ENCODE measurements at regions not wholly inside any gene's neighbourhood (a gene's known extent, or its start where the extent isn't known, plus 50 kb on each side); places are given as distances from the start of the nearest gene placed in this dataset.
"Not testable (repeated sequence)": the region's sequence is repeated elsewhere in the genome, so short reads cannot be mapped to it uniquely, and the experiment has no call there.

- not testable (repeated sequence) for DNase-seq (ENCODE audit: low read depth)
These were observed 51.9 kb upstream of the MFGE8 start for GRCh38 chr15:88965097-88965496.

- DNase-seq (ENCODE audit: low read depth) = no peak
These were observed 57.1 kb upstream of the MFGE8 start for GRCh38 chr15:88970232-88970631.

DNA sequence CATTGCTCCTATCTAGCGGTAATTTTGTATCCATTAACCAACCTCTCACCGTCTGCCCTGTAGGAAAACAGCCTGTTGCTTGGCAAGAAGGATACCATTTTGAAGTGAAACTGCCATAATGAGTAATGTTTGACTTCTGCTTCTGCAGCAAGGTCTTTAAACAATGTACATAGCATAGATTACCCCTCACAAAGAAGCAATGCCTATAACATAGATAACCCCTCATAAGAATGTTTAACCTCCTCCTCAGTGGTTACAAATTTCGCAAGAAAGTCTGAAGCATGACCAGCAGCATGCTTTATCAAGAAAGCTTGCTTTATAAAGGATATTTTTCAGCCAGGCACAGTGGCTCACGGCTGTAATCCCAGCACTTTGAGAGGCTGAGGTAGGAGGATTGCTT is 61.2 kb upstream of the MFGE8 start:
- no peak for DNase-seq (ENCODE audit: low read depth)

DNA sequence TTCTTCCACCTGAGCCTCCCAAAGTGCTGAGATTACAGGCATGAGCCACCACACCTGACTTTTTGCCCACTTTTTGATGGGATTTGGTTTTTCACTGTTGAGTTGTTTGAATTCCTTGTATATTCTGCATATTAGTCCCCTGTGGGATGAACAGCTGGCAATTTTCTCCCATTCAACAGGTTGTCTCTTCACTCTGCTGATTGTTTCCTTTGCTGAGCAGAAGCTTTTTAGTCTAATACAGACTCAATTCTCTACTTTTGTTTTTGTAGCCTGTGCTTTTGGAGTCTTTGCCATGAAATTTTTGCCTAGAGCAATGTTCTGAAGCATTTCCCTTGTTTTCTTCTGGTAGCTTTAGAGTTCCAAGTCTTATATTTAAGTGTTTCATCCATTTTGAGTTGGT is 62.7 kb upstream of the MFGE8 start:
- no peak for DNase-seq (ENCODE audit: low read depth)

DNA sequence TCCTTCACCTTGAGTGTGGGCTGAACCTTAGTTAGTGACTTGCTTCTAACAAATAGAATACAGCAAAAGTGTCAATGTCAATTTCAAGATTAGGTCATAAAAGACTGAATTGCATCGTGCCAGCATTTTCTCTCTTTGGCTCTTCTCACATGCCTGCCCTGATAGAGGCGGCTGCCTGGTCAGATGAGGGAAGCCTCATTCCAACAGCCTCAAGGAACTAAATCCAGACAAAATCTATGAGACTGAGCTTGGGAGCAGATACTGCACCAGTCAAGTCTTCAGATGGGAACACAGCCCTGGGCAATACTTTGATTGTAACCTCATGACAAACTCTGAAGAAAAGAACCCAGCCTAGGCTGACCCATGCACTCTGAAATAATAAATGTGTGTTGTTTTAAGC is 63.5 kb upstream of the MFGE8 start:
- no peak for DNase-seq (ENCODE audit: low read depth)

DNA sequence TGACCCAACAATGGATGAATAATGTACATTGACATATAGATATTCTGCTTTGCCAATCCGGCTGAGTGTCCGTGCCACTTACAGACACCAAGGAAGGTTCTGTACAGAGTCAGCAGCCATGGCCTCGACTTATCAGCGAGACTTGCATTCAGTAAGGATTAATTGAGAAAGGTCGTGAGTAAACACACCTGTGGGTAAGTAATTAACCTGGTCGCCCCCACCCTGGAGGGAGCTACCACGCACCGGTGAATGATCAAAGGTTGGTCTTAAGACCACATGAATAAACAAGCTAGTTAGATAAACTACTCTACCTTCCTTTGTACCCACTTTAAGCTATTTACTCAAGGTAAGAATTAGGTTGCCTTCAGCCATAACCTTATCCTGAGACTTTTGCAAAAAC is 66.5 kb upstream of the MFGE8 start:
- no peak for DNase-seq (ENCODE audit: low read depth)

DNA sequence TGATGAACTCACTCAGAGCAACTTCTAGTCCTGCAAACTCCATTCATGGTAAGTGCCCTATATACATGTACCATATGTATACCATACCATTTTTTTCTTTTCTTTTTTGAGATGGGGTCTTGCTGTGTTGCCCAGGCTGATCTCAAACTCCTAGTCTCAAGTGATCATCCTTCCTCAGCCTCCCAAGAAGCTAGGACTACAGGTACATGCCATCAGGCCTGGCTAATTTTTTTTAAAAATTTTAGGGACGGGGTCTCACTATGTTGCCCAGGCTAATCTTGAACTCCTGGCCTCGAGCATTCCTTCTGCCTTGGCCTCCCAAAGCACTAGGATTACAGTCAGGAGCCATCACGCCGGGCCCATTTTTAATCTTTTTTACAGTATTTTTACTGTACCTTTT is 67.3 kb upstream of the MFGE8 start:
- DNase-seq (ENCODE audit: low read depth) = no peak

DNA sequence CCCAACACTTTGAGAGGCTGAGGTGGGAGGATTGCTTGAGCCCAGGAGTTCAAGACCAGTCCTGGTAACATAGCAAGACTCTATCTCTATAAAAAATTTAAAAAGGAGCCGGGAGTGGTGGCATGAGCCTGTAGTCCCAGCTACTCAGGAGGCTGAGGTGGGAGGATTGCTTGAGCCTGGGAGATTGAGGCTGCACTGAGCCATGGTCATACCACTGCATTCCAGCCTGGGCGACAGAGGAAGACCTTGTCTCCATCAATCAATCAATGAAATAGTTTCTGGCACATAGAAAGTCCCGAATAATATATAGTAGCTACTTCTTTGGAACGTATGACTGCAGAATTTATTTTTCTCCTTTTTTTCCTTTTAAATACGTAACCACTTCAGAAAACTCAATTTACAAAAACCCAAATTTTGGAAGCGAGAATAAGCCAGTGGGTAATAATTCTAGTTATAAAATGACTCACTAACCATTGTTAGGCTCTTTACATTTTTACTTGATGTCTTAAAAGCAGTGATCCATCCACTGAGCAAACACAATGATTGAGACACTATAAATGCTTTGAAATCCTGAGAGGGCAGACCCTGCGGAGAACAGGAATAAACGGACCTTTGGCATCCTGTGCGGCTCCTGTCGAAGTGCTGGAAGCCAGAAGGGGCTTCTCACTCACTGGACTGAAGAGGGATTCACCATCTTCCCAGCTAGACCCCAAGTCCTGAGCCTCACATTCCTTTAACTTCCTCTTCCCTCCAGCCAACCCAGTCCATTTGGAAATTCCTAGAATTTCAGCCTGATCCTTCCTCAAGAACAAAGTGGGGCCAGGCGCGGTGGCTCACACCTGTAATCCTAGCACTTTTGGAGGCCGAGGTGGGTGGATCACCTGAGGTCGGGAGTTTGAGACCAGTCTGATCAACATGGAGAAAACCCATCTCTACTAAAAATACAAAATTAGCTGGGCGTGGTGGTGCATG is 68.4 kb upstream of the MFGE8 start:
- no peak for DNase-seq (ENCODE audit: low read depth)

- DNase-seq (ENCODE audit: low read depth) = no peak
These were observed 69.2 kb upstream of the MFGE8 start for GRCh38 chr15:88982304-88982945.

DNA sequence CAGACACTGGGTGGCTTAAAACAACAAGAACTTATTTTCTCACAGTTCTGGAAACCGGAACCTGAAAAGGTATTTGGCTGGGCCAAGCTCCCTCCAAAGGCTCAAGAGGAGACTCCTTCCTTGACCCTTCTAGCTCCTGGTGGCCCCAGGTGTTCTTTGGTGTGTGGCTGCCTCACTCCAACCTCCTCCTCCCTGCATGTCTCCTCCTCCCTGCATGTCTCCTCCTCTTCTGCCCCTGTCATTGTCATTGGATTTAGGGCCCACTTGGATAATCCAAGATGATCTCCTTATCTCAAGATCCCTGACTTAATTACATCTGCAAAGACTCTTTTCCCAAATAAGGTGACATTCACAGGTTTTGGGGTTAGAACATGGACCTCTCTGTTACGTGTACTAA is 69.8 kb upstream of the MFGE8 start:
- no peak for DNase-seq (ENCODE audit: low read depth)

DNA sequence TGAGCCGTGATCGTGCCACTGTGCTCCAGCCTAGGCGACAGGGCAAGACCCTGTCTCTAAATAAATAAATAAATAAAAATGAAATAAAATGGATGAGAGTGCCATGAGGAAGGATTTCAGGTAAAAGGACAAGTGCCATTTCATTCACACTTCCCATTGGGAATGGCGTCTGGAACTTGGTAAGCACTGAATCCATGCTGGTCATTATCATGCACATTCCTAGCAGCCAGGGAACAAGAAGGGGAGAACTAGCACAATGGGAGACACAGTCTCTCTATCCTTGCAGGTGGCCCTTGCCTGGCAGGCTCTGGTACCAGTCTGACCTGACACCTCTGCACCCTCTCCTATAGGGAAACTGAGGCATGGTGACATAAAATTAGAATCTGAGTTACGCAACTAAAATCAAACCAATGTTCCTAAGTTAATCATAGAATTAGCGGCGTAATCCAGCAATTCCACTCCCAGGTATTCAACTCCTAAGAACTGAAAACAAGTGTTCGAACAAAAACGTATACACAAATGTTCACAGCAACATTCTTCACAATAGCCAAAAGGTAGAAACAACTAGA is 70.8 kb upstream of the MFGE8 start:
- DNase-seq (ENCODE audit: low read depth) = no peak

GRCh38 chr15:88985547-88986393 is 72.6 kb upstream of the MFGE8 start:
- no peak for DNase-seq (ENCODE audit: low read depth)

GRCh38 chr15:88986949-88987590 is 73.9 kb upstream of the MFGE8 start:
- no peak for DNase-seq (ENCODE audit: low read depth)

DNA sequence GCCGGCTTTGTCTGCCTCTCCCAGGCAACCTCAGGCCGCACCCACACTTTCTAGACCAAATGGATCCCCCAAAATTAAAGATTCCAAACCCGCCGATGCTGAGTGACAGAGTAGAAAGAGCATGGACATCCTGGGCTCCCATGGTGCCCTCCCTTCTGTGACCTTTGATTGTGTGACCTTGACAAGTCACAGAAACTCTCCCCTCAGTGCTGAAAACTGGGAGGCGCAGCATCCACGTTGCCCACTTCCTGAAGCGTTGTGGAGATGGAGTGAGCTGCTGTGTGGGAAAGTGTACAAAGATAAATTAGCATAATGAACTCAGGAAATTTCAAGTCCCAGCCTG is 74.4 kb upstream of the MFGE8 start:
- DNase-seq (ENCODE audit: low read depth) = no peak

DNA sequence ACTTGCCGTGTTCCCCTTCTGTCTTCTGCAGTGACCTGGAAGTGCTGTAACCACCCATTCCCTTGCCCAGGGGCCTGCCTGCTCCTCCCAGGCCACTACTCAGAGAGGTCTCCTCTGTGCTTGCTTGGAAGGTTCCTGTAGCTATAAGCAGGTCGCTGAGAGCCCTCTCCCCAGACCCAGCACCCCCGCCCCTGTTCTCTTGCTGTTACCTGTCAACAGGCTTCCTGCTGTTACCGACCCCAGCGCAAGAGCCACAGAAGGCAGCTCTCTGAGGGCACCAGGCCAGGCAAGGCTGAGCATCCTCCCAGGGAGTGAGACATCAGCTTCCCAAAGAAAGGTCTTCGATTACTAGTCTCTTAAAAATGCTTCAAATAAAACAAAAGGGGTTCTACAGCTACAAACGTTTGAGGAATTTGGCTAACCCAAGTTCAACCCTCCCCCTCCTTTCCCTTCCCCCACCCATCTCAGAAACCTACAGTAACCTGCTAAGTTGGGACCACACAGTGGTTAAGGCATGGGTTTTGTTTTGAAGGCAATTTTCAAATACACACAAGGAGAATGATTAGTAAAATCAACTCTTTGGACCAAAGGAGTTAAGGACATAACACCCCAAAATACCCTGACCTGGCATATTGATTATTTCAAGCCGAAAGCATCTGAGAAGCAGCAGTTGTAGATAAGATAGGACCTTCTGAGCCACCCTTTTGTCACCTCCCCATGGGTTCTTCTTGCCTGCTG is 74.9 kb upstream of the MFGE8 start:
- DNase-seq (ENCODE audit: low read depth) = no peak

- DNase-seq (ENCODE audit: low read depth) = no peak
These were observed 76.4 kb upstream of the MFGE8 start for GRCh38 chr15:88989578-88989977.

DNA sequence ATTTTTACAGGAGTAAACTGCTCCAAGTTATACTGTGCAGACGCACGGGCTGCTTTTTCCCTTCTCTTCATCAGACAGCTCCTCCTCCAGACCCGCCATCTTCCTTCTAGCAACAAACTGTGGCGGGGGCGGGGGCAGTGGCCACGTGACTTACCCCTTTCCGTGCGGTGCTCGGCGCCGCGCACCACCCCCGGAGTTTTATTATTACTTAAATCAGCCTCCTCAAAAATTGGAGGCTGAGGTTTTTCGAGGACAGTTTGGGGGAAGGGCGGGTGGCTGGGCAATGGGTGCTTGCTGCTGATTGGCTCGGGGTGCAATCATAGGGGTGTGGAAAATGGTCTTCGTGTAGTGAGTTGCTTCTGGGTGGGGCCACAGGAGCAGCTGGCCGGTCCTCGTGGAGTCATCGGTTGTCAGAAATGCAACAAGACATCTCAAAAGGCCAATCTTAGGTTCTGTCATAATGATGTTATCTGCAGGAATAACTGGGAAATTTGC is 77.1 kb upstream of the MFGE8 start:
- DNase-seq (ENCODE audit: low read depth) = no peak

- DNase-seq (ENCODE audit: low read depth) = no peak
These were observed 79.0 kb upstream of the MFGE8 start for GRCh38 chr15:88992216-88992615.

DNA sequence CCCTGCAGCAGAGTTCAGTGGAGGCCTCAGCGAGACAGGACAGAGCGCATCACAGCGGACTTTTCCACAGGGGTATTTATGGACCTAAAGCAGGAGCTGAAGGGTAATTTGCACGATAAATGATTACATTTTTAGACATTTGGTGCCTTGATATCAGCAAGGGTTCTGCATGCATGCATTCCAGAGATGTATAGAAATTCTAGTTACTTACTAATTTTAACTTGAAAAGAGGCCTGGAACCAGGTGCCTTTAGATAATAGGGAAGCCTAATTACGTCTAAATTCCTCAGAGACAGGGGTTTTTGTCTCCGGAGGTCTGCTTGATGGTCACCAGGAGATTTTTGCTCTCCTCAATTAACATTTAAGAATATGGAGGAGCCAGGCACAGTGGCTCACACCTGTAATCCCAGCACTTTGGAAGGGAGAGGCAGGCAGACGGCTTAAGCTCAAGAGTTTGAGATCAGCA is 79.8 kb upstream of the MFGE8 start:
- no peak for DNase-seq (ENCODE audit: low read depth)

DNA sequence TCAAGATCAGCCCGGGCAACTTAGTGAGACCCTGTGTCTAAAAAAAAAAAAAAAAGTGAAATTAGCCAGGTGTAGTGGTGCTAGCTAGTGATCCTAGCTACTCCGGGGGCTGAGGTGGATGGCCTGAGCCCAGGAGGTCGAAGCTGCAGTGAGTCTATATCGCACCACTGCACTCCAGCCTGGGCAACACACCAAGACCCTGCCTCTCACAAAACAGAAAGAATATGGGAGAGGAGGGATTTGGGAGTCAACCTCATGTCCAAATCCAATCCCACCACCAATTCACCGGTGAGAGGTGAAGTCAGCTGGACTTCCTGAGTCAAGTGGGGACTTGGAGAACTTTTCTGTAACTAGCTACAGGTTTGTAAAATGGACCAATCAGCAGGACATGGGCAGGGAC is 80.5 kb upstream of the MFGE8 start:
- DNase-seq (ENCODE audit: low read depth) = no peak

DNA sequence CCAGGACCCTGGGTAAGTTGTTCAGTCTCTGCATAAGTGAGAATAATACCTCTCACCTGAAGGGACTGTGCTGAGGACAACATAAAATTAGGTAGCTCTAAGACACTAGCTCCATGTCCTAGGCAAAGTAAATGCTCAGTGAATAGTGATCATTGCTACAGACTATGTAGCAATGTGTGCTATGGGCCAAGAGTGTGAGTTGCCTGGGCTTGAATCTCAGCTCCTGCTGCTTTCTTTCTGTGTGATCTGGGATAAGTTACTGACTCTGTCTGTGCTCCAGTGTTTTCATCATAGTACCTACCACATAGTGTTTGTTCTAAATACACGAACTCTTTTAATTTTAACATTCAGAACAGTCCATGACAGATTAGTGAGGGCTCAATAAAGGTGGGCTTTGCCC is 81.1 kb upstream of the MFGE8 start:
- no peak for DNase-seq (ENCODE audit: low read depth)

Measured in stimulated activated CD8-positive, alpha-beta memory T cell treated with anti-CD3 and anti-CD28 coated beads, Interleukin-12 subunit alpha, Interleukin-12 subunit beta, amount 100 ng/mL, for 4 hours (primary cell).